HG03108 (cell line): ENCODE measurements at regions not wholly inside any gene's neighbourhood (a gene's known extent, or its start where the extent isn't known, plus 50 kb on each side); places are given as distances from the start of the nearest gene placed in this dataset.

Experiments
- ATAC-seq: cut with Tn5 transposase; IDR thresholded peaks from one replicate; pipeline ENCODE4 v1.9.1; 2021; ENCODE audit warnings: moderate library complexity; ENCODE audit not compliant: unreplicated experiment

- ATAC-seq, result no peak
Measured at GRCh38 chr1:30303387-30303786, 420.0 kb downstream of the MATN1 start.

- no peak for ATAC-seq
Measured at GRCh38 chr1:30302858-30303257, 420.5 kb downstream of the MATN1 start.

GRCh38 chr1:30300669-30301068, 422.7 kb downstream of the MATN1 start:
- no peak for ATAC-seq

GRCh38 chr1:30299393-30299792, 424.0 kb downstream of the MATN1 start:
- ATAC-seq, result no peak

- no peak for ATAC-seq
Measured at GRCh38 chr1:30295674-30296073, 427.7 kb downstream of the MATN1 start.

GRCh38 chr1:30295266-30295665, 428.1 kb downstream of the MATN1 start:
- no peak for ATAC-seq

DNA sequence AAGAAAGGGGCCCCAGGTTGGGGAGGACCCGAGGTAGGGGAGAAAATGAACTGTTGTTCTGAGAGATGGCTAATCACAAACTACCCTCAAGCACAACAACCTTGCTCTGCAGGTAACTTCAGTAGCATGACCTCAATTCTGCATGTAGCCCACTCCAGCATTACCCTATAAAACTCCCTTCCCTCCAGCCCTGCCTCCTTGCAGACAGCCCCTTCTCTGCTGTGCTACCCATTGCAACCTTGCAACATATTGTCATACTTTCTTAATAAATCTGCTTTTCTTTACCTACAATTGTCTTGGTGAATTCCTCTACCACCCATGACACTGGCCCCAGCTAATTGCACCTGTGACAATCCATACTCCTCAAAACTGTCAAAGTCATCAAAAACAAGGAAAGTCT, 428.9 kb downstream of the MATN1 start:
- ATAC-seq, result no peak

- no peak for ATAC-seq
Measured at GRCh38 chr1:30292451-30292850, 430.9 kb downstream of the MATN1 start.

DNA sequence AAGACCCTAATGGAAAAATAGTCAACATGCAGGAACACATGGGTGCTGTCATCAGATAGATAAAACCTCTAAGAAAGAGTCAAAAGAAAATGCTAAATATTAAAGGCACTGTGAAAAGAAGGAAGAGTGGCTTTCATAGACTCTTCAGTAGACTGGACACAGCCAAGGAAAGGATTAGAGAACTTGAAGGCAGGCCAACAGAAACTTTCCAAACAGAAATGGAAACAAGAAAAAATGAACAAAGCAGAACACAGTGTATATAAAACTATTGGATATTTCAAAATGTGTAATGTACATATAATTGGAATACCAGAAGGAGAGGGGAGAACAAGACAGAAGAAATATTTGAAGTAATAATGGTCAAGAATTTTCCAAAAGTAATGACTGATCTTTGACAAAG, 431.9 kb downstream of the MATN1 start:
- no peak for ATAC-seq

DNA sequence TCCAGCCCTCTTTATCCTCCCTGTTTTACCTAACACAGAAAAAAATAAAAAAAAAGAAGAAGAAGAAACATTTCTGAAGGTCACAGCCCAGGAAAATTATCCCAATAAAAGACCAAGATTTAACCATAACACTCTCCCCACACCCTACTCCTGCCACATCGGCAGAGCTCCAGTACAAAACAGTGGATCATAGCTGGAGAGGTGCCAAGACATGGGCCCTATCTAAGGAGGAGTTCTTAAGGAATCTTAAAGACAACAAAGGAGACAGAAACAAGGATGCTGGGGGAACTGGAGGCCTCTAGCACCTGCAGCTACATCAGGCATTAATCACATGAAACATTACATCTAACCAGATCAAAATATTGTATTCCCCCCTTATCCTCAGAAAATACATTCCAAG, 432.8 kb downstream of the MATN1 start:
- no peak for ATAC-seq

- ATAC-seq, result no peak
Measured at GRCh38 chr1:30287976-30288375, 435.4 kb downstream of the MATN1 start.

DNA sequence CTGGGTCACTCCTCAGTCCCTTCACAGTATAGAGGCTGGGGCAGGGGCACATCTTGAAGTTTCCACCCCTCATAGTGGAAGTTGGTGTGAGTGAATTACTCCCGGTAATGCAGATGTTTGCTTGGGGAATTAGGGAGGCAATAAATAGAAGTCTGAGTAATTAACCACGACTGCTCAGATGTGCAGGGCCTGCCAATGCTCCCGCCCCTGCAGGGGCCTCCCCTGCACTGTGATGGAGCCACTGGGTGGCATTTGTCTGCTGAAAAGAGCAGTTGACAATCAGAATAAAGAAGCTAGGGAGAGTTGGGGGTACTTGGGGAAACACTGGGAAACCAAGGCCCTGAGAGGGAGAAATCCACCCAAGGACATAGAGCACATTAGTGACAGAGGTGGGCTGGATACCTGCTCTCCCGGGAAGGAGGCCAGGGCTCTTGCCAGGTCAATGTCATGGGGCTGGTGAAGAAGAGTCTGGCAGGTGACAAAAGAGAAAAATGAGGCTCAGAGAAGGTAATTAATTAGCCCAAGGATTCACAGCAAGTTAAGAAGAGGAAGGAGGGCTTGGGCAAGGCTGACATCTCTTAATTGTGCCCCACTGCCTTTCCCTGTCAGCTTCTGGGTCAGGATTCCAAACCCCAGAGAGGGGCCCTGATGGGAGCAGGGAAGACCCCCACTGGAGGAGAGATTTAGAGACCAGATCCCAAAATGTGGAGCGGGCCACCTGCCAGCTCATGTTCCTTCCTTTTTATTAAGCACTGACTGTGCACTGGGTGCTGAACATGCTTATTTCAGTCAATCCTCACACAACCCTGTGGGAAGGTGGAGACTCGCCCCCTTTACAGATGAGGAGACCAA, 436.2 kb downstream of the MATN1 start:
- no peak for ATAC-seq

GRCh38 chr1:30286241-30286987, 437.0 kb downstream of the MATN1 start:
- ATAC-seq, result no peak

- ATAC-seq, result no peak
Measured at GRCh38 chr1:30285501-30285932, 437.9 kb downstream of the MATN1 start.

DNA sequence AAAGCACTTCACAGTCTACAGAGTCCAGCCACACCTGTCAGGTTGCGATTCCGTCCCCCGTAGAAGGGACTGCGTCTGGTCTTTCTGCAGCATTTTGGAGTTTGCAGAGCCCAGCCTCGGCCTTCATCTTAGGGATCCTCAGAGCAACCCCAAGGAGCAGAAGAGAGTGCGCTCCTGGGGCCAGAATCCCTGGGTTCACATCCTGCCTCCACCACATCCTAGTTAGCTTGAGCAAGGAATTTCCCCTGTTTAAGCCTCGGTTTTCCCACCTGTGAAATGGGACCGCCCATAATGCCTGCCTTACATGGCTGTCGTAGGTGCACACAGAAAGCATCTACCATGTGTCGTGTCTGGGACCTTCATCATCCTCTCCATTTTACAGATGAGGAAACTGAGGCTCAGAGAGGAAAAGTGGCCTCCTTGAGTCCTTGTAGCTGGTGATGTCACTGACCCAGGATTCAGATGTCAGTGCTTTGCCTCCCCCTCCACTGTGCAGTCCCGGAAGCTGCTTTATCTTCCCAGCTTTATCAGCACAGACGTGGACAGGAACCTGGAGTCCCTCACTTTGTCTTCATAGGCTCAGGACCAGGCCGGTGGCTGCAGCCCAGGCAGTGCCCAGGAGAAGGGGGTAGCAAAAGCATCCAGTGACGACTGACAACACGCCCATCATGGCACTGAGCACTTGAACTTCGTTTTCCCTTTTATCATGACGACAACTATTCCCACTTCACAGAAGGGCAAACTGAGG, 438.5 kb downstream of the MATN1 start:
- ATAC-seq, result no peak

DNA sequence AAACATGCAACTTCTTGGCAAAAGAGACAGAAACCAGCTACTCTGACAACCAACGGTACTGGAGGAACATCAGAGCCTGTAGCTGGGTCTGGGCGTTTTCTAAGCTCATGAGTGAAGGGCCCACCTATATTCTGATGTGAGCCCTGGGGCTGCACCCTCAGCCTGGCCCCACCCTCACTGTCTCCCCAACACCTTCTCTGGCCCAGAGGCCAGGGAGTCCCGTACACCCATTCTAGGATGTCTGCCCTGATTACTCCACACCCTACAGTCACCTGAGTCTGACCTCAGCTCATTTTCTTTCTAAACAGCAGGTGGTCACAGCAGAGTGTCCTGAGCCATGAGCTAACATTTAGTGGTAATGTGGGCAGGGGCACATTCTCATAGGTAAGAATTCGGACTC, 439.2 kb downstream of the MATN1 start:
- no peak for ATAC-seq

DNA sequence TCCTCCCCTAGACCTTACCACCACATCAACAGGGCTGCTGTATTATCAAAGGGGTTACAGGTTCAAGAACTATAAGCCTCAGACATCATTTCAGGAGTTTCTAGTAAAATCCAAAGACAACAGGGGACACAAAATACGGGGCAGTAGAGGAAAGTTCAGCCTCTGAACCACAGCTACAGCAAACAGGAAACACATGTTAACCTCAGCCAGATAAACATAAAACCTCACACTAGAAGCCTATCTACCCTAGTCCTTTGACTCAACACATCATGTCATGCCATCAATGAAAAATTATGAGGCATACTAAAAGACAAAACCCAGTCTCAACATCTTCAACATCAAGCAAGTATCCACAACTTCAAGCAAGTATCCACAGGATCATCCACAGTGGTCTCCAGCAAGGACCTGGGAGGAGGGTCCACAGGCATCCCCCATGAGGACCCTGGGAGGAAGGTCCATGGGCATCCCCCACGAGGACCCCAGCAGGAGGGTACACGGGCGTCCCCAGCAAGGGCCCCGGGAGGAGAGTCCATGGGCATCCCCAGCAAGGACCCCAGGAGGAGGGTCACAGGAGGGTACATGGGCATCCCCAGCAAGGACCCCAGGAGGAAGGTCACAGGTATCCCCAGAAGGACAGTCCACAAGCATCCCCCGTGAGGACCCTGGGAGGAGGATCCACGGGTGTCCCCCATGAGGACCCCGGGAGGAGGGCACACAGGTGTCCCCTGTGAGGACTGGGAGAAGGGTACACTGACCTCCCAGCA, 440.0 kb downstream of the MATN1 start:
- ATAC-seq, result no peak

- no peak for ATAC-seq
Measured at GRCh38 chr1:30280572-30280971, 442.8 kb downstream of the MATN1 start.

- ATAC-seq, result no peak
Measured at GRCh38 chr1:30277911-30278310, 445.5 kb downstream of the MATN1 start.

- no peak for ATAC-seq
Measured at GRCh38 chr1:30277415-30277814, 446.0 kb downstream of the MATN1 start.
